ENCODE measurements at regions not wholly inside any gene's neighbourhood (a gene's known extent, or its start where the extent isn't known, plus 50 kb on each side); places are given as distances from the start of the nearest gene placed in this dataset.

DNA sequence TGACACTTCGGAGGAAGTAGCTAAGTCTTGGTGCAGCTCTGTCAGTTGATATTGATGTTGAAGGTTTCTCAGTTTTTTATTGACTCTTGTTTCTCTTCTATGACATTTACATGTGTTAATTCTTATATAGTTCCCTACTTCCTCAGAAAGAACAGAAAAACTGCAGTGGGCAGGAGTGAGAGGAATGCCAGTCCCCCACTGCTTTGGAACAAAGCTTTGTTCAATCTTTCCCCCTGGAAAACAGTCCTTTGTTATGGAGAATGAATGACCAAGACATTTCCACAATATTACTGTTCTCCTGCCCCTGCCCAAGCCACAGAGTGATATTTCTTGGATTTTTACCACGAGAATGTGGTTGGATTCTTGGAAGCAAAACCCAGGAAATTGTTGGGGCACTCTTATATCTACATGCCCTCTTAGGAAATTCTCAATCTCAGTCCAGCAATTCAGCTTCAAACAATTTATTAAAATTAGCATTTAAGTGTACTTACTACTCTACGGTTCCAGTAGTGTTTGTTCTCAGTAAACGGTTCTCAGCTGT is 258.0 kb upstream of the KCND2 start:
- Histone ChIP-seq H3K27me3 (ENCODE audit: insufficient read depth, low read length) (no peaks in the 10 kb centered on the region), H3K27ac (ENCODE audit: low read depth, low read length) (no peak overlapping the region), H4K20me1 (ENCODE audit: insufficient read depth, low read length) (no peaks in the 10 kb centered on the region), H2AFZ (ENCODE audit: low read depth, low read length) (no peak overlapping the region), H3K4me3 (ENCODE audit: insufficient read depth, low read depth, low read length) (no peak overlapping the region), H3K79me2 (ENCODE audit: insufficient read depth, low read length) (no peaks in the 10 kb centered on the region), H3K36me3 (ENCODE audit: insufficient read depth, low read length) (no peaks in the 10 kb centered on the region), H3K9me3 (ENCODE audit: insufficient read depth, low read depth, low read length) (no peaks in the 10 kb centered on the region), H3K4me1 (ENCODE audit: insufficient read depth, low read length) (no peaks in the 10 kb centered on the region), H3K4me2 (ENCODE audit: low read length) (no peak overlapping the region), H3K9ac (ENCODE audit: low read length) (no peak overlapping the region)
- peaks cover 11% of the 10 kb centered on the region for H3K4me1 Mint-ChIP-seq (ENCODE audit: low read depth, unreplicated experiment)
- DNase-seq (ENCODE audit: low read depth) (peak; percentile 37), FAIRE-seq (no peak)
- H3K9me3 Mint-ChIP-seq (ENCODE audit: unreplicated experiment) = peaks cover 5% of the 10 kb centered on the region
- H3K27ac Mint-ChIP-seq (ENCODE audit: unreplicated experiment) = no peak overlapping the region
- no peak overlapping the region for H3K4me3 Mint-ChIP-seq (ENCODE audit: unreplicated experiment)
- no peak for TF ChIP-seq EZH2 (IDR thresholded peaks at IDR 0.05; ENCODE audit: insufficient read depth, low read length)
- TF ChIP-seq, protein P1, sequence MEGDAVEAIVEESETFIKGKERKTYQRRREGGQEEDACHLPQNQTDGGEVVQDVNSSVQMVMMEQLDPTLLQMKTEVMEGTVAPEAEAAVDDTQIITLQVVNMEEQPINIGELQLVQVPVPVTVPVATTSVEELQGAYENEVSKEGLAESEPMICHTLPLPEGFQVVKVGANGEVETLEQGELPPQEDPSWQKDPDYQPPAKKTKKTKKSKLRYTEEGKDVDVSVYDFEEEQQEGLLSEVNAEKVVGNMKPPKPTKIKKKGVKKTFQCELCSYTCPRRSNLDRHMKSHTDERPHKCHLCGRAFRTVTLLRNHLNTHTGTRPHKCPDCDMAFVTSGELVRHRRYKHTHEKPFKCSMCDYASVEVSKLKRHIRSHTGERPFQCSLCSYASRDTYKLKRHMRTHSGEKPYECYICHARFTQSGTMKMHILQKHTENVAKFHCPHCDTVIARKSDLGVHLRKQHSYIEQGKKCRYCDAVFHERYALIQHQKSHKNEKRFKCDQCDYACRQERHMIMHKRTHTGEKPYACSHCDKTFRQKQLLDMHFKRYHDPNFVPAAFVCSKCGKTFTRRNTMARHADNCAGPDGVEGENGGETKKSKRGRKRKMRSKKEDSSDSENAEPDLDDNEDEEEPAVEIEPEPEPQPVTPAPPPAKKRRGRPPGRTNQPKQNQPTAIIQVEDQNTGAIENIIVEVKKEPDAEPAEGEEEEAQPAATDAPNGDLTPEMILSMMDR (IDR thresholded peaks at IDR 0.05; ENCODE audit: insufficient read depth, low read depth, low read length) = no peak
- no peaks in the 10 kb centered on the region for H3K27me3 Mint-ChIP-seq (ENCODE audit: low read depth, unreplicated experiment)
- H3K36me3 Mint-ChIP-seq (ENCODE audit: low read depth, unreplicated experiment) = no peaks in the 10 kb centered on the region

DNA sequence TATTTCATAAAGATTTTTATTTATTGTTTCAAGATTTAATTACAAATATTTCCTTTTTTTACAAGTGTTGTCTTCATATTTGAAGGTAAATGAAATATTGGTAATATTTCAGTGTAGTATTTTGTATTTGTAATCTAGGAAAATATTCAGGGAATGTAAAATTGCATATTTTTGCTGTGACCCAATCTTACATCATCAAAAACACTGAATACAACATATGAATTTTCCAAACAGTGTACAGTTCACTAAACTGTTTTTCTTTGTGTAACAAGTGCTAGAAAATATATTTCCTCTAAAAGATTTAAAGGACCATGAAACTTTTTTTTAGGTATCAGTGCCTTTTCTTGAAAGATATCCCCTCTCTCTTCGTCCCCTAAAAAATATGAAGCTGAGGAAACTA is 251.9 kb upstream of the KCND2 start:
- no peaks in the 10 kb centered on the region for H3K9me3 Mint-ChIP-seq (ENCODE audit: unreplicated experiment)
- H3K4me3 Mint-ChIP-seq (ENCODE audit: unreplicated experiment) = no peak overlapping the region
- Histone ChIP-seq H4K20me1 (ENCODE audit: insufficient read depth, low read length) (no peaks in the 10 kb centered on the region), H3K27me3 (ENCODE audit: insufficient read depth, low read length) (no peaks in the 10 kb centered on the region), H3K79me2 (ENCODE audit: insufficient read depth, low read length) (no peaks in the 10 kb centered on the region), H3K4me3 (ENCODE audit: insufficient read depth, low read depth, low read length) (no peak overlapping the region), H3K27ac (ENCODE audit: low read depth, low read length) (no peak overlapping the region), H3K4me2 (ENCODE audit: low read length) (no peak overlapping the region), H3K4me1 (ENCODE audit: insufficient read depth, low read length) (peaks cover 6% of the 10 kb centered on the region), H3K36me3 (ENCODE audit: insufficient read depth, low read length) (no peaks in the 10 kb centered on the region), H2AFZ (ENCODE audit: low read depth, low read length) (no peak overlapping the region), H3K9ac (ENCODE audit: low read length) (no peak overlapping the region), H3K9me3 (ENCODE audit: insufficient read depth, low read depth, low read length) (no peaks in the 10 kb centered on the region)
- H3K27ac Mint-ChIP-seq (ENCODE audit: unreplicated experiment) = peak overlapping the region; percentile 58
- H3K4me1 Mint-ChIP-seq (ENCODE audit: low read depth, unreplicated experiment) = peaks cover 16% of the 10 kb centered on the region
- DNase-seq (ENCODE audit: low read depth) (no peak), FAIRE-seq (no peak)
- TF ChIP-seq EZH2 (IDR thresholded peaks at IDR 0.05; ENCODE audit: insufficient read depth, low read length) = no peak
- TF ChIP-seq, protein P1 (IDR thresholded peaks at IDR 0.05; ENCODE audit: insufficient read depth, low read depth, low read length) = no peak
- H3K27me3 Mint-ChIP-seq (ENCODE audit: low read depth, unreplicated experiment) = no peaks in the 10 kb centered on the region
- H3K36me3 Mint-ChIP-seq (ENCODE audit: low read depth, unreplicated experiment) = no peaks in the 10 kb centered on the region

DNA sequence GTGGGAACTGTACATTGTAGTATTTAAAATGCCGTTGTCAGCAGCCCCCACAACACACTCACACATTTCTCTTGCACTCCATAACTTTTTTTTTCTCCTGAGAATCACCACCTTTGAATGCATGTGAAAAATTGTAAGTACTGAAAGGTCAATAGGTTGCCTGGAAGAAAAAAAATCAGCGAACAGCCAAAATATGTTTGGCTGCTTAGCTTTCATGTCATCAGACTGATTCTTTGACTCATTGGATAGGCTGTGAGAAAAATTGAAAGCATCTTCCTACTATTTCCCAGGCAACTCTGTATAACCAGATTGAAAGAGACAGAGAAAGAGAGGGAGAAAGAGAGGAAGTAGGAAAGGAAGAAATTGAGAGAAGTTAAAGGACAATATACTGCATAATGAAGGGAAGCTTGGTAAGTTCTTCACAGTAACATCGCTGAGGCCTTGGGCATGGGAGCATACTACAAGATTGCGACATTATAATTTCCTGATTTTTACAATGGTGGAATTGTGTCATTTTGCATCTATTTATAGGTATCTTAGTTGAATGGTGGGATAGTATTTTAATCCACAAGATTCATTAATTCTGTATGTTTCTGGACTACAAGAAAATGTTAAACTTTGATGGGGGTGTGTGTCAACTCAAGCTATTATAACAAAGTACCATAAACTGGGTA is 249.3 kb upstream of the KCND2 start:
- TF ChIP-seq EZH2 (IDR thresholded peaks at IDR 0.05; ENCODE audit: insufficient read depth, low read length) = no peak
- TF ChIP-seq, protein P1 (IDR thresholded peaks at IDR 0.05; ENCODE audit: insufficient read depth, low read depth, low read length) = no peak
- H3K27me3 ChIP-seq (ENCODE audit: insufficient read depth, low read length) = no peaks in the 10 kb centered on the region
- Mint-ChIP-seq H3K27ac (ENCODE audit: unreplicated experiment) (peak overlapping the region; percentile 91), H3K36me3 (ENCODE audit: low read depth, unreplicated experiment) (no peaks in the 10 kb centered on the region), H3K4me1 (ENCODE audit: low read depth, unreplicated experiment) (peaks cover 25% of the 10 kb centered on the region), H3K9me3 (ENCODE audit: unreplicated experiment) (no peaks in the 10 kb centered on the region), H3K27me3 (ENCODE audit: low read depth, unreplicated experiment) (no peaks in the 10 kb centered on the region), H3K4me3 (ENCODE audit: unreplicated experiment) (peak overlapping the region; percentile 68)
- H3K4me3 ChIP-seq (ENCODE audit: insufficient read depth, low read depth, low read length) = no peak overlapping the region
- peaks cover 6% of the 10 kb centered on the region for H3K4me1 ChIP-seq (ENCODE audit: insufficient read depth, low read length)
- FAIRE-seq (no peak), DNase-seq (ENCODE audit: low read depth) (peak; percentile 8)
- H3K79me2 ChIP-seq (ENCODE audit: insufficient read depth, low read length) = no peaks in the 10 kb centered on the region
- H3K36me3 ChIP-seq (ENCODE audit: insufficient read depth, low read length) = no peaks in the 10 kb centered on the region
- H4K20me1 ChIP-seq (ENCODE audit: insufficient read depth, low read length) = no peaks in the 10 kb centered on the region
- H3K27ac ChIP-seq (ENCODE audit: low read depth, low read length) = no peak overlapping the region
- H3K4me2 ChIP-seq (ENCODE audit: low read length) = no peak overlapping the region
- H3K9ac ChIP-seq (ENCODE audit: low read length) = no peak overlapping the region
- no peak overlapping the region for H2AFZ ChIP-seq (ENCODE audit: low read depth, low read length)
- no peaks in the 10 kb centered on the region for H3K9me3 ChIP-seq (ENCODE audit: insufficient read depth, low read depth, low read length)

Data from astrocyte (in vitro differentiated cells and primary cell).